ENCODE measurements at regions not wholly inside any gene's neighbourhood (a gene's known extent, or its start where the extent isn't known, plus 50 kb on each side); places are given as distances from the start of the nearest gene placed in this dataset.

DNA sequence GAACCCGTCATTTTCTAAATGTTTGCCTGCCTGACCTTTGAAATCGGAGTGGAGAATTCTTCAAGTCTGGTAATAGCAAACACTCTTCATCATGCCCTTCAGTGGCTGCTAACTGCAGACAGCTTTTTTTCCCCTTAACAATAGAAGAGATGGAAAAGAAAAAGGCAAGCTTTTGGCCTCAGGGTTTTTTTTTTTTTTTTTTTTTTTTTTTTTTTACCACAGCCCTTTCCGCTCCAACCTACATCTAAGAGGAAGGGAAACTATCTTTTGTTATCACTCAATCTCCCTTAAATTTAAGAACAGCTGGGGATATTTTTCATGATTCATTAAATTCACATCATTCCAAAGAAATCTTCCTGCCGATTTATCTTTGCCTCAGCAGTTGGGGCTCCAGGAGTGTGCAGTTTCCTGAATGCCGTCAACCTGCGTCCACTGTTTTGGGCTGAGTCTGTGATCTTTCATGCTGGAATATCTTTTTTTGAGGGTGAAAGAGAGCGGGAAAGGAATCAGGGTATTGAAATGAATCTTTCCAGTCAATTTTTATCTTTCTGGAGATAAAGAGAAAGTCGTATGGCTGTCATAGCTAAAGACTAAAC is 144.5 kb upstream of the SMYD2 start:
- TF ChIP-seq FOXM1 (IDR thresholded peaks at IDR 0.05; ENCODE audit: borderline replicate concordance, low read depth) (no peak), NFIC (IDR thresholded peaks at IDR 0.05) (no peak), TEAD4 (IDR thresholded peaks at IDR 0.05) (no peak), YY1 (IDR thresholded peaks at IDR 0.05; ENCODE audit: low read depth) (no peak), EP300 (IDR thresholded peaks at IDR 0.05; ENCODE audit: borderline replicate concordance) (no peak)
- TF ChIP-seq, protein P1, sequence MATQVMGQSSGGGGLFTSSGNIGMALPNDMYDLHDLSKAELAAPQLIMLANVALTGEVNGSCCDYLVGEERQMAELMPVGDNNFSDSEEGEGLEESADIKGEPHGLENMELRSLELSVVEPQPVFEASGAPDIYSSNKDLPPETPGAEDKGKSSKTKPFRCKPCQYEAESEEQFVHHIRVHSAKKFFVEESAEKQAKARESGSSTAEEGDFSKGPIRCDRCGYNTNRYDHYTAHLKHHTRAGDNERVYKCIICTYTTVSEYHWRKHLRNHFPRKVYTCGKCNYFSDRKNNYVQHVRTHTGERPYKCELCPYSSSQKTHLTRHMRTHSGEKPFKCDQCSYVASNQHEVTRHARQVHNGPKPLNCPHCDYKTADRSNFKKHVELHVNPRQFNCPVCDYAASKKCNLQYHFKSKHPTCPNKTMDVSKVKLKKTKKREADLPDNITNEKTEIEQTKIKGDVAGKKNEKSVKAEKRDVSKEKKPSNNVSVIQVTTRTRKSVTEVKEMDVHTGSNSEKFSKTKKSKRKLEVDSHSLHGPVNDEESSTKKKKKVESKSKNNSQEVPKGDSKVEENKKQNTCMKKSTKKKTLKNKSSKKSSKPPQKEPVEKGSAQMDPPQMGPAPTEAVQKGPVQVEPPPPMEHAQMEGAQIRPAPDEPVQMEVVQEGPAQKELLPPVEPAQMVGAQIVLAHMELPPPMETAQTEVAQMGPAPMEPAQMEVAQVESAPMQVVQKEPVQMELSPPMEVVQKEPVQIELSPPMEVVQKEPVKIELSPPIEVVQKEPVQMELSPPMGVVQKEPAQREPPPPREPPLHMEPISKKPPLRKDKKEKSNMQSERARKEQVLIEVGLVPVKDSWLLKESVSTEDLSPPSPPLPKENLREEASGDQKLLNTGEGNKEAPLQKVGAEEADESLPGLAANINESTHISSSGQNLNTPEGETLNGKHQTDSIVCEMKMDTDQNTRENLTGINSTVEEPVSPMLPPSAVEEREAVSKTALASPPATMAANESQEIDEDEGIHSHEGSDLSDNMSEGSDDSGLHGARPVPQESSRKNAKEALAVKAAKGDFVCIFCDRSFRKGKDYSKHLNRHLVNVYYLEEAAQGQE (IDR thresholded peaks at IDR 0.05; ENCODE audit: low read depth): no peak

DNA sequence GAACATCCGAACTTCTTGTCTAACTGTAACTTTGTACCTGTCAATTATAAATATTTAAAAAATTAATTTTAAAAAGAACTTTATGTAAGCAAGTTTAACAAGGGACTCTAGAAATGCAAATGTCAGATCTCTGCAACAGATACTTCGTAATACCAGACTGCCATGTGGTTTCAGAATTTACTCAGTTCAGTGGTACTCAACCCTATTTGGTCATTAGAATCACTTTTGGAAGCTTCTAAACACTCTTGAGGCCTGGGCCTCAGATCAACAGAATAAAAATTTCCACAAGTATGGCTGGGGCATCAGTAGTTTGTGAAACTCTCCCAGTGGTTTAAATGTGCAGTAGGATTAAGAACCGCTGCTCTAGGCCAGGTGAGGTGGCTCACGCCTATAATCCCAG is 139.5 kb upstream of the SMYD2 start:
- TF ChIP-seq CEBPB (IDR thresholded peaks at IDR 0.05) (no peak), ZBTB7A (IDR thresholded peaks at IDR 0.05; ENCODE audit: low read depth) (no peak), EP300 (IDR thresholded peaks at IDR 0.05; ENCODE audit: borderline replicate concordance) (no peak)

DNA sequence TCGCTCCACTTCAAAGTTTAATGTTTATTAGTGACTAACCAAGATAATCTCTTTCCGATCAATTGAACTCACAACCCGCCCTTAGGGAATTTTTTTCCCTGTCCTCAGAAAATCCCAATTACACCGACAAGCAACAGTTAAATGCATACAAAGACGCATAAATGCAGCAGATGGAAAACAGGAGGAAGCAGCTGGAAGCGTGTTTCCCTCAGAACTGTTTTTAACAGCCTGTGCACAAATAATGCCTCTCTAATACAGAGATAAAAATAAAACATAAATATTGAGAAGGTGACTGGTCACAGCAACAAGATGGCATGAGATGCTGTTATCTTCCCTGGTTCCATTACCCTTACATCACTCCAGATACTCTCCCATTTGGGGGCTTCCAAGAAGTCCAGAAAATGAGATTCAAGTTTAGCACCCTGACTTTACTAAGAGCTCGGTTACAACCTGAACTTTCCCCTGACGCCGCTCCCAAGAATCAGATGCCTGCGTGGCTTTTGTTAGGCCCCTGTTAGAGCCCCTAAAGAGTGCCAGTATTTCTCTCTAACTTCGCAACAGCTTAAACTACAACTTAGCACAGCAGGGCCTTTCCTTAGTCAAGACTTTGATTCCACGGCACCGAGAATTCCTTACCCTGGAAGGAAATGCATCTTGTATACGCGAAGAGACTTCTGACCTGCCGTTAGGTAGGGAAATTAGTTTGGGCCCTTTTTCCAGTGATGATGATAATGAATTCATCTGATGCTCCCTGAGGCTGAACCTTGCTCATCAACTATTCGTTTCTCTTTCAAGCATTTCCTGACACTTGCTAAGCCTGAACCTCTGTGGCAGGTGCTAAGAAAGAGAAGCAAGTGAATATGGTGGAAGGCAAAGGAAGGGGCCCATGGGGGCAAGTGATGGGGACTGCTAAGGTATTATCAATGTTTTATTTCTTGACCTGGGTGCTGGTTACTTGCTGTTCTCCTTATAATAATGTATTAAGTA is 137.7 kb upstream of the SMYD2 start:
- TF ChIP-seq RAD21 (IDR thresholded peaks at IDR 0.05; ENCODE audit: low read depth) (no peak), CEBPB (IDR thresholded peaks at IDR 0.05) (no peak), NFIC (IDR thresholded peaks at IDR 0.05) (no peak), TEAD4 (IDR thresholded peaks at IDR 0.05) (no peak), YY1 (IDR thresholded peaks at IDR 0.05; ENCODE audit: low read depth) (no peak), FOXM1 (IDR thresholded peaks at IDR 0.05; ENCODE audit: borderline replicate concordance, low read depth) (no peak), EP300 (IDR thresholded peaks at IDR 0.05; ENCODE audit: borderline replicate concordance) (no peak), TCF12 (IDR thresholded peaks at IDR 0.05; ENCODE audit: low read depth) (no peak), TAF1 (IDR thresholded peaks at IDR 0.05; ENCODE audit: low read depth) (no peak), ZBTB7A (IDR thresholded peaks at IDR 0.05; ENCODE audit: low read depth) (no peak), EGR1 (IDR thresholded peaks at IDR 0.05) (no peak), CREB1 (IDR thresholded peaks at IDR 0.05; ENCODE audit: low read depth) (no peak)
- TF ChIP-seq, protein P1 (IDR thresholded peaks at IDR 0.05; ENCODE audit: low read depth): no peak
- TF ChIP-seq, protein P2, sequence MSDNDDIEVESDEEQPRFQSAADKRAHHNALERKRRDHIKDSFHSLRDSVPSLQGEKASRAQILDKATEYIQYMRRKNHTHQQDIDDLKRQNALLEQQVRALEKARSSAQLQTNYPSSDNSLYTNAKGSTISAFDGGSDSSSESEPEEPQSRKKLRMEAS (IDR thresholded peaks at IDR 0.05): no peak
- TF ChIP-seq, protein P3, sequence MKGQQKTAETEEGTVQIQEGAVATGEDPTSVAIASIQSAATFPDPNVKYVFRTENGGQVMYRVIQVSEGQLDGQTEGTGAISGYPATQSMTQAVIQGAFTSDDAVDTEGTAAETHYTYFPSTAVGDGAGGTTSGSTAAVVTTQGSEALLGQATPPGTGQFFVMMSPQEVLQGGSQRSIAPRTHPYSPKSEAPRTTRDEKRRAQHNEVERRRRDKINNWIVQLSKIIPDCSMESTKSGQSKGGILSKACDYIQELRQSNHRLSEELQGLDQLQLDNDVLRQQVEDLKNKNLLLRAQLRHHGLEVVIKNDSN (IDR thresholded peaks at IDR 0.05): no peak

DNA sequence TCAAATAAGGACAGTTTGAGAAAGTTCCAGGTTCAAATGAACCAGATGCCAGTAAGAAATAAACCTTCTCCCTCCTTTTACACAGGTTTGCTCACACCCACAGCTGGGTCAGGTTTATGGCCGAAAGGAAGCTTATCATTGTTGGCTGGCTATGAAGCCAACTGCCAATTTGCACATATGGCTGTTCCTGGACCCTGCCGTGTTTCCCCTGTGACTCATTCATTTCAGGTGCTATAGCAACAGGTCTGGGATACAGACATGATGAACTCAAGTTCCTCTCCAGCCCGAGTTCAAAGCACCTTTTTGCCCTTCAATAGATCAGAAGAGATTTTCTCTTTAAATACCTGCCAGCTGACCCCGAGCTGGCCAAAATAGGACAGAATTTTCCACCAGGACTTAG is 134.4 kb upstream of the SMYD2 start:
- TF ChIP-seq CEBPB (IDR thresholded peaks at IDR 0.05) (no peak), EP300 (IDR thresholded peaks at IDR 0.05; ENCODE audit: borderline replicate concordance) (no peak), RAD21 (IDR thresholded peaks at IDR 0.05; ENCODE audit: low read depth) (no peak), CREB1 (IDR thresholded peaks at IDR 0.05; ENCODE audit: low read depth) (no peak), EGR1 (IDR thresholded peaks at IDR 0.05) (no peak), YY1 (IDR thresholded peaks at IDR 0.05; ENCODE audit: low read depth) (no peak)

DNA sequence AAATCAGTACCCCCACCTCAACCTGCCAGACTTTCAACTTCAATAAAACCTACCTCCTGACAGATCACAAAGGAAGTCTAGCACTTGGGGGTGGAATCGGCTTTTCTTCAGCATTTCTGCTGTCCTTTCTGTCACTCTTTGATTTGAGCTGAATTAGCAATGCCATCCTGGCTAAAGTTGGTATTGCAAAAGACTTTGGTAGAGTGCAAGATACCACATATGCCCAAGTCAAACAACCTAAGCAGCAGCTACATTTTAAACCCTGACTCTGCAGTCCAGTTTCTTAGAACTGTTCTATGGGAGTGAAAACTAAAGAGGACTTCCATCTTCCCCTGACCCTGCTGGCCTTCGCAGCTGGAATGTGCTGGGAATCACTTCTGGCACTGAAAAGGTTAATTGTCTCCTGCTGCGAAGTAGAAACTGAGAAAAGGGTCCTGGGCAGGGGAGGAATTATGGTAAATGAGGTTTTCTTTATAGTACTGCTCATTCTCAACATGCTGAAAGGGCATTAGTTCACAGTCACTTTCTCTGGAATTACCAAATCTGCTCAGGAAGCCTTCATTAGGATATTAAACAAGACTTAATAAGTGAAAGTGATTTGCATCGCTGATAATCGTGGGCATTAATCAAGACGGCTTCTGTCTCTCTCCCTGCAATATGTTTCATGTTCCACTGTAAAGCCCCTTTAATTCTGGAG is 126.2 kb upstream of the SMYD2 start:
- TF ChIP-seq RAD21 (IDR thresholded peaks at IDR 0.05; ENCODE audit: low read depth) (no peak), TEAD4 (IDR thresholded peaks at IDR 0.05) (no peak), CEBPB (IDR thresholded peaks at IDR 0.05) (no peak), TCF12 (IDR thresholded peaks at IDR 0.05; ENCODE audit: low read depth) (no peak), NFIC (IDR thresholded peaks at IDR 0.05) (no peak), FOXM1 (IDR thresholded peaks at IDR 0.05; ENCODE audit: borderline replicate concordance, low read depth) (no peak), CREB1 (IDR thresholded peaks at IDR 0.05; ENCODE audit: low read depth) (no peak), TAF1 (IDR thresholded peaks at IDR 0.05; ENCODE audit: low read depth) (no peak), EP300 (IDR thresholded peaks at IDR 0.05; ENCODE audit: borderline replicate concordance) (no peak), ZBTB7A (IDR thresholded peaks at IDR 0.05; ENCODE audit: low read depth) (no peak), EGR1 (IDR thresholded peaks at IDR 0.05) (no peak), YY1 (IDR thresholded peaks at IDR 0.05; ENCODE audit: low read depth) (no peak)
- TF ChIP-seq, protein P1 (IDR thresholded peaks at IDR 0.05; ENCODE audit: low read depth): no peak
- TF ChIP-seq, protein P2 (IDR thresholded peaks at IDR 0.05): no peak
- TF ChIP-seq, protein P3 (IDR thresholded peaks at IDR 0.05): no peak
